CD4-positive, alpha-beta T cell treated with Interleukin-1 beta for 1 hour (primary cell): ENCODE measurements at regions not wholly inside any gene's neighbourhood (a gene's known extent, or its start where the extent isn't known, plus 50 kb on each side); places are given as distances from the start of the nearest gene placed in this dataset.
"Not testable (repeated sequence)": the region's sequence is repeated elsewhere in the genome, so short reads cannot be mapped to it uniquely, and the experiment has no call there.

Experiments
- DNase-seq, 2 donors: peaks; one replicate each; pipeline ENCODE4 v3.0.0-alpha.2; 2020 to 2022

DNA sequence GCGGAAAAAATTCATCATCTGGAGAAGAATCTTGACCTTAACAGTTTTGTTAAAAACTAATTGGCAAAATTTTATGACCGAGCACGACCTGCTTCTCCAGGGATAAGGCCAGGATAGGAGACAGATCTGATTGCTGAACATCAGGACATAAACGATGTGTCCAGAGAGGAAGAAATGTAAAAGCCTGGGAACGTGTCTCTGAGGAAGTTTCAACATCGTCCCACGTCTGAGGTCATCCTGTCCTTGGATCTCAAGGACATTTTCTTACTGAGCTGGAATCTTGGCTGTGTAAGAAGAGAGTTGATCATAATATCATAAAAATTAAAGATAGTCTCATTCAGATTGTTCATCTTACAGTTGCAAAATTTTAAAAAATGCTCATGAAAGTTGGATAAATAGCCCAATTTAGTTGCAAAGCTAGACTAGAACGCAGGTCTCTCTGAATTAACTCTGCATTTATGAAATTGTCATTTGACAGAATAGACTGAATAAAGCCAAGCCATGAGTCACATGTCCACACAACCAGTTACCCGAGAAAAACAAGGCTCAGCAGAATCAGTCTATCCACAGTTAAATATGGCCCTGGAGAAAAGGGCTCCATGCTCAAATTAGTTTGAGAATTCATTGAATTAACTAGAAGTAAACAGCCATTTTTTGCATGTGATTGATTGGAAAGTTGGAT lies 120.0 kb upstream of the EGFR start:
- DNase-seq: no peak

- DNase-seq: no peak
Measured at GRCh38 chr7:54901840-54902239, 117.0 kb upstream of the EGFR start.

DNA sequence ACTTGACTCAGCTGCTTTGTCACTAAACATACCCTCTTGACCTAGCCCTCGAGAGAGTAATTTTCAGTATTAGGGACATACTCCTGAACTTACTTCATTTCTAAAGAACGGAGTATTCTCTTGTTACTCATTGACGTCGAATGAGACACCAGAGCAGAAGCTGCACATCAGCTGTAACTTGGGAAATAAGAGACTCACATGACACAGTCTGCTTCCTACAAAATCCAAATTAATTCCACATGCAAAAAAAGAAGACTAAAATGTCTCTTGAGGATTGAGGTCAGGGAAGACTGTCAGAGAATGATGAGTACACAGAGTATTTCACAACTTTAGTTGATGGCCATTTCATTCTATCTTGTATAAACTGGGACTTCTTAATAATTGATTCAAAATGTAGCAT lies 114.7 kb upstream of the EGFR start:
- no peak for DNase-seq

GRCh38 chr7:54904986-54905385 lies 113.8 kb upstream of the EGFR start:
- no peak for DNase-seq

- DNase-seq: no peak
Measured at GRCh38 chr7:54906963-54907362, 111.9 kb upstream of the EGFR start.

DNA sequence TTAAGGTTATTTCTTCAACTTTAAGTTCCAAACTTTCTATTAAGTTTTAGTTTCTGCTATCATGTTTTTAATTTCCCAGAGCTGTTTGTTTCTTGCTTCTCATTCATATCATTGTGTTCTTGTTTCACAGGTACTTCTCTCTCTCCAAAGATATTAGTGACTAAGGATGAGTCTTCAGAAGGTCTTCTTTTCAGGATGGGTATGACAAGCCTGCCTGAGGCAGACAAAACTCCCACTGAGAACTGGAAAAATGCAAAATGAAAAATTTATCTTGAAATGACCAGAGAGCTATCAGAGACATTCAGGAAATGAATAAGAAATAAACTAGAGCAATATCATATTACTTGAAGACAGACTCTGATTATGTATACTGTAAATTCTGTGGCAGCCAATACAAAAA lies 110.8 kb upstream of the EGFR start:
- DNase-seq: no peak

DNA sequence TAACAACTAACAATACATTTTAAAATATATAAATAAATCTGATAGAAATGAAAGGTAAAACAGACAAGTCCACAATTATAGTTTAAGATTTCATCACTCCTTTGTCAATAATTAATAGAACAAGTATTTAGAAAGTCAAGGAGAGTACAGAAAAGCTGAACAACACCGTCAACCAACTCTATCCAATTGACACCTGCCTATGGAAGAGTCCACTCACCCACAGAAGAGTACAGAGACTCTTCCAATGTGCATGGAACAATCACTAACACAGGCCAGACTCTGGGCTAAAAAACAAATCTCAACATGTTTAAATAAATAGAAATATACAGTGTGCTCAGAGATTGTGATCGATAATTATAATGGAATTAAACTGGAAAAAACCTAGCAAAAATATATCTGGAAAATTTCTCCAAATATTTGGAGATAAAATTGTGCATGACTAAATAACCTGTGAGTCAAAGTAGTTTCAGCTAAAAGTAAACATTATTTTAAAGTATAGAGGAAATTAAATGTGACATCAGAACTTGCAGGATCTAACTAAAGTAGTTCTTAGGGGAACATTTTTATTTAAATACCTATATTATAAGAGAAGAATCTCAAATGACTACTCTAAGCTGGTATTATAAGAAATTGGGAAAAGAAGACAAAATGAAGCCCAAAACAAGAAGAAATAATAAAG lies 109.9 kb upstream of the EGFR start:
- DNase-seq: no peak

GRCh38 chr7:54915870-54916598 lies 102.8 kb upstream of the EGFR start:
- no peak for DNase-seq

GRCh38 chr7:54917613-54918391 lies 101.0 kb upstream of the EGFR start:
- no peak for DNase-seq

GRCh38 chr7:54921116-54921515 lies 97.7 kb upstream of the EGFR start:
- DNase-seq: no peak

GRCh38 chr7:54931532-54931931 lies 87.3 kb upstream of the EGFR start:
- DNase-seq: no peak

GRCh38 chr7:54932818-54933543 lies 85.8 kb upstream of the EGFR start:
- DNase-seq: no peak

GRCh38 chr7:54933643-54934042 lies 85.2 kb upstream of the EGFR start:
- no peak for DNase-seq

- no peak for DNase-seq
Measured at GRCh38 chr7:54940748-54941147, 78.1 kb upstream of the EGFR start.

GRCh38 chr7:54944179-54944578 lies 74.6 kb upstream of the EGFR start:
- DNase-seq: no peak

DNA sequence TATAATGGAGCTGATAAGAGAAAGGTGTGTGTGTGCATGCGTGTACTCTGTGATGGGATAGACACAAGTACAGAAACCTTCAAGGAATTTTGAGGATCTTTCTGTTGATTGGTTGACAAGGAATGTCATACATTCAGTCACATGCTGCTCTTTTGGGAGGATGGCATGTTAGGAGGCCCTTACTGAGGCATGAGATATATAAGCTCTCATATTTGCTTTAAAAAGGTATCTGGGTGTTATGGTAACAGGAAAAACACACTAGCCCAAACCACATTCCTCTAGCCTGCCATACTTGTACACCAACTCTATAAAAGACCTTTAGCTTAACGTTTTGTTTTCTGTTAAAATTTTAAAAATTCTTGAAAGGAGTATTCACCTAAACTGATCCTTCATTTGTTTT lies 72.5 kb upstream of the EGFR start:
- no peak for DNase-seq

GRCh38 chr7:54946764-54947163 lies 72.1 kb upstream of the EGFR start:
- DNase-seq: no peak

GRCh38 chr7:54947266-54947665 lies 71.6 kb upstream of the EGFR start:
- no peak for DNase-seq

DNA sequence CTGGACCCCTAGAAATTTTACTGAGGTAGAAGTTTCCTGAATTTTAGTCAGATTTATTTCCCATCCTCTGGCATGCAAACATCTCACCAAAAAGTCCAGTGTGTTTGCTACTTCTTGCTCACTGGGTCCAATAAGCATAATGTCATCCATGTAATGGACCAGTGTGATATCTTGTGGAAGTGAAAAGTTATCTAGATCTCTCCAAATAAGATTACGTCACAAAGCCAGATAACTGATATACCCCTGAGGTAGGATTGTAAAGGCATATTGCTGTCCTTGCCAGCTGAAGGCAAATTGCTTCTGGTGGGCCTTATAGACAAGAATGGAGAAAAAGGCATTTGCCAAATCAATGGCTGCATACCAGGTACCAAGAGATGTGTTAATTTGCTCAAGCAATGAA lies 69.3 kb upstream of the EGFR start:
- DNase-seq: not testable (repeated sequence)

DNA sequence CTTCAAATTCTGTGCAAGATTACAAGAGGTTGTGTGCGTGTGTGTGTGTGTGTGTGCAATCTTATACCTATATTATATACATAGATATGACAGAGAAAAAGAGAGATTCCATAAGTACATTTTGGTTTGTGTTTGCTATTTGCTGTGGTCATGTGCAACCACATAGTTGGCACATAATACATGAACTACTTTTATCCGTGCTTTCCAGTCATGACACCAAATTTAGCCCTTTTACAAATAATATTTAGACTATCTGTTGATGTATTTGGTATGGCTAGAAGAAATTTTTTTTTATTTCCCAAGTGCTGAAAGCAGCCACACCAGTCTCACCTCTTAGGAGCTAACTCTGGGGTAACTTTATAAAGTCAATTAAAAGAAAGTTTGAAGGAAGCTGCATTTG lies 63.5 kb upstream of the EGFR start:
- DNase-seq: no peak

GRCh38 chr7:54955696-54956420 lies 63.0 kb upstream of the EGFR start:
- DNase-seq: no peak

DNA sequence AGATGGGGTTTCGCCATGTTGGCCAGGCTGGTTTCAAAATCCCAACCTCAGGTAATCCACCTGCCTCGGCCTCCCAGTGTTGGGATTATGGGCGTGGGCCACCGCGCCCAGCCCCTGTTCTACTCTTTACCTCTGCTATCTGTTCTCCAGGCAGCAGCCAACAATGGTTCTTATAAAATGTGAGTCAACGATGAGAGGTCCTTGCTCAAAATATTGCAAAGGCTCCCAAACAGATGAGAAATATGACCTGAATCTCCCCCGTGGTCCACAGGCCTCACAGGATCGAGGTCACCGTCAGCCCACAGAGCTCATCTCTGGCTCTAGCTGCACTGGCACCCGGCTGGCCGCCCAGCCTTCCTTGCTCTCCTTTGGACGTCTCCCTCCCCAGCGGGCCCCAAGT lies 62.0 kb upstream of the EGFR start:
- DNase-seq: no peak
